ENCODE measurements at regions not wholly inside any gene's neighbourhood (a gene's known extent, or its start where the extent isn't known, plus 50 kb on each side); places are given as distances from the start of the nearest gene placed in this dataset.
A peak's percentile ranks its signal among the peaks of the same experiment; 100 is the strongest.

DNA sequence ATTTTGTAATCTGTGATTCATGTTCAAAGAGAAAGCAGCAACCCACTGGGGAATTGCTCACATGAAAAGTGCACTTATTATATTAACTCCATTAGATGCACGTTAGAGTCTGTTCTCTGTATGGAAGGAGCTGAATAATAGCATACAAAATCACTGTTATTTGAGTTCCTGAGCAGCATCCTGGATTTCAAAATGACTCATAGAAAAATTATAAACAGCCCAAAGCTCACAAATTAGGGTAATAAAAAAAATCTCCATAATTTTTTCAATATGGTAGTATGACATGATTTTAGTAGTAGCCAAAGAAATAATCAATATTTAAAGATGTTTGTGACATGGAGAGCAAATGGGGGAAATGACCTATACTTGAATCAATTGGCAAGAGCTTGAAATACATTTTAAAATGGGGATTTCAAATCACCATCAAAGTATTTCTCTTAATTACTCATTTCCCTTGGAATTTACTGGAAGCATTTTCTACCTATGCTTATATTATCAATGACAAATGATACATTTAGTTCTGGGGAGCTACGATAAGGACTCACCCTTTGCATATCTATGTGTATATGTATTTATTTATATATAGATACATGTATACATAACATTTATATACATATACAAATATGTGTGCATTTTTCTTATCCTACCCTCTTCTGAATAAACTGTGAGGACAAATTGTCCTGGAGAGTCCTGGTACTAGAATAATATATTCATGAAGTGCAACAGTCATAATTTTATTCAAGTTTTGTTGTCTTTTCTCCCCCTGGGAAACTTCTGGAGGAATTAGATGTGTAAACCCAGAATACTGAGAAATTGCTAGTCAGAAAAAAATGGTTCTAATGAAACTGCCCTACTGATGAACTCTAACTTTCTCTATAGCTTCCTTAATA, 116.3 kb downstream of the RPL22L1 start:
- TF ChIP-seq, protein P1, sequence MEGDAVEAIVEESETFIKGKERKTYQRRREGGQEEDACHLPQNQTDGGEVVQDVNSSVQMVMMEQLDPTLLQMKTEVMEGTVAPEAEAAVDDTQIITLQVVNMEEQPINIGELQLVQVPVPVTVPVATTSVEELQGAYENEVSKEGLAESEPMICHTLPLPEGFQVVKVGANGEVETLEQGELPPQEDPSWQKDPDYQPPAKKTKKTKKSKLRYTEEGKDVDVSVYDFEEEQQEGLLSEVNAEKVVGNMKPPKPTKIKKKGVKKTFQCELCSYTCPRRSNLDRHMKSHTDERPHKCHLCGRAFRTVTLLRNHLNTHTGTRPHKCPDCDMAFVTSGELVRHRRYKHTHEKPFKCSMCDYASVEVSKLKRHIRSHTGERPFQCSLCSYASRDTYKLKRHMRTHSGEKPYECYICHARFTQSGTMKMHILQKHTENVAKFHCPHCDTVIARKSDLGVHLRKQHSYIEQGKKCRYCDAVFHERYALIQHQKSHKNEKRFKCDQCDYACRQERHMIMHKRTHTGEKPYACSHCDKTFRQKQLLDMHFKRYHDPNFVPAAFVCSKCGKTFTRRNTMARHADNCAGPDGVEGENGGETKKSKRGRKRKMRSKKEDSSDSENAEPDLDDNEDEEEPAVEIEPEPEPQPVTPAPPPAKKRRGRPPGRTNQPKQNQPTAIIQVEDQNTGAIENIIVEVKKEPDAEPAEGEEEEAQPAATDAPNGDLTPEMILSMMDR (conservative IDR thresholded peaks at IDR 0.05; ENCODE audit: low read depth, low read length): no peak
- DNase-seq (ENCODE audit: low read depth): no peak

DNA sequence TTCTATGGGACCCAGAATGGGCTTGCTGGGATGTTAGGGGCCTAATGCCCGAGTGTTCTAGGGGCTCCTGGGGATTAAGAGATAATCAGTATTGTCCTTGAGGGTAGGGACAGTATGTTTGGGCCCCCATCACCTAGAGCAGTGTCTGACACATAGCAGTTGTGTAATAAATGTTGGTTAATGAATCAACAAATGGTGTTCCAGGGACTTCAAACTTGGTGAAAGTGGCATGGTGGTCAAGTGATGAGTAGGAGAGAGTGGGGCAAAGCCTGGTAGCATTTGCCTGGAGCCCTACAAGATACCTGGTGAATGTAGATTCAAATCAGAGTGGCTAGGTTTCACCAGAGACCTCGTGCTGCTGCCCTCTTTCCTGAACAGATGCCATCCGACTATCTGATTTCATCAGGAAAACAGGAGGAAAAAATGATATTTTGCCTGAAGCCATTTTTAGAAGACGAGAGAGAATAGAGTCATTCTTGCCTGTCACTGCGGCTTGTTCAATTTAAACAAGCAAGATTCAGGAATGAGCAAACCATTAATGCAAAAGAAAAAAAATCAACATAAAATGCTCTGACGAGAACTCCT, 117.3 kb downstream of the RPL22L1 start:
- TF ChIP-seq, protein P1 (conservative IDR thresholded peaks at IDR 0.05; ENCODE audit: low read depth, low read length): no peak
- H3K4me3 ChIP-seq (ENCODE audit: low read depth, low read length): no peak overlapping the region
- no peak for DNase-seq (ENCODE audit: low read depth)

More for the DNA sequence above, 116.3 kb downstream of the RPL22L1 start:
- no peak overlapping the region for H3K4me3 ChIP-seq (ENCODE audit: low read depth, low read length)

DNA sequence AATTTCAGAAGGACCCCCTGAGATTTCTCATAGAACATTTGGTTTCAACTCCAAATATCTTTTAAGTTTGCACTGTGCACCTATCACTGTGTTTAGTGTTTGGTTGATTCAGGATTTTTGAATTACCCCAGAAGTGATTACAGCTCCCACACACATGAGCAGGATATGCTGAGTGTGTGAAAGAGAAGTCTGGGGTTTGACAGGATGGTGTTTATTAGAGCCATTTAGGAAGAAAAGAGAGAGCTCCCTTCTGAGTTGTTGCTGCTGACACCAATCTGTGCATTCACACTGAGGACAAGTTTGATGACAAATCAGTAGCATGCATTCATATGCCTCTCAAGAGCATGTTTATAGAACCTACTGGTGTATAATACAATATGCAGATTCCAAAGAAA, 118.1 kb downstream of the RPL22L1 start:
- H3K4me3 ChIP-seq (ENCODE audit: low read depth, low read length): no peak overlapping the region
- TF ChIP-seq, protein P1 (conservative IDR thresholded peaks at IDR 0.05; ENCODE audit: low read depth, low read length): no peak
- no peak for DNase-seq (ENCODE audit: low read depth)

DNA sequence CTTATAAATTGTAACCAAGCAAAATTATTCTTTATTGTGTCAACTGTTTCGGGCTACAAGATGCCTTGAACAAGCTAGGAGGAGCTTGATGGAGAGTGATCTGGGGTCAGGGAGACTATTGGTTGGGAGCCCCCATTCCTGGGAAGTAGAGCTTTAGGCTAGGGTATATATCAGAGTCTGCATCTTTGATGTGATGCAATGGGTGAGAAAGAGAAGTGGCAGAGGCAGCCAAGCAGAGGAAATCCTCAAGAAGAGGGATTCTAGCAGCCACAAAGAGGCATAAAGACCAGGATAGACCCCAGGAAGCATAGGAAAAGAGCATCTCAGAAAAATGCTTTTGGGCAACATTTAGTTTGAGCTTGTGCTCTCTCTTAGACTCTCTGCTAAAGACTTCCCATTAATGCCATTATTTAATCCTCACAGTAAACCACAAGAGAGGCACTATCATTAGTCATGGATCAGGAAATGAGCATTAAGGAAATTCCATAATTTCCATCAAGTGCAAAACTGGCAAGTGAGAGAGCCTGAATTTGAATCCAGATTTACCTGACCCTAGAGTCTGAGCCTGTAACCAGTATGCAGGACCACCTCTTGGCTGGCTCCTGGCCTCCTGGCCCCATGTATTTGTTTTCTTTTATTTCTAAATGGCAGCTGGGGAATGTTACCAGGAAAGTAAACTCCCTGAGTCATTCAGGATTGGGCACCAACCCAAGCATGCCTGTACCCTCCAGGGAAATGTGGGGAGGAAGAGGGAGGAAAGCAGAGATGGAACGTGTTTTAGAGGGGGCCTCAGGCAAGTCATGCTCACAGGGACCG, 118.7 kb downstream of the RPL22L1 start:
- TF ChIP-seq, protein P1 (conservative IDR thresholded peaks at IDR 0.05; ENCODE audit: low read depth, low read length): no peak
- no peak overlapping the region for H3K4me3 ChIP-seq (ENCODE audit: low read depth, low read length)
- DNase-seq (ENCODE audit: low read depth): peak; percentile 53

DNA sequence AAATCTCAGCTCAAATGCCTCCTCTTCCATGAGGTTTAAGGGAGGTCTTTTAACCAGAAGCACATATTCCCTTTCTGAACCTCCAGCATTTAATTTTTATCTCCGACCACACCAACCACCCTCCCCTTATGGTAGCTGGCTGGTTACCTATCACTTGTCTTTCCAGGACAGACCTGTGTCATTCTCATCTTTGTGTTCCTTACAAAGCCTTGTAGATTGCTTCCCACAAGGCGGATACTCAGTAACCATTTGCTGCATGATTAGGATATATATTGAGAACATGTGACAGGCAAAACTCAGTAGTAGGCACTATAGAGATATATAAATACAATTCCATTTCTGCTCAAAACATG, 119.5 kb downstream of the RPL22L1 start:
- H3K4me3 ChIP-seq (ENCODE audit: low read depth, low read length): no peak overlapping the region
- no peak for DNase-seq (ENCODE audit: low read depth)
- TF ChIP-seq, protein P1 (conservative IDR thresholded peaks at IDR 0.05; ENCODE audit: low read depth, low read length): no peak

DNA sequence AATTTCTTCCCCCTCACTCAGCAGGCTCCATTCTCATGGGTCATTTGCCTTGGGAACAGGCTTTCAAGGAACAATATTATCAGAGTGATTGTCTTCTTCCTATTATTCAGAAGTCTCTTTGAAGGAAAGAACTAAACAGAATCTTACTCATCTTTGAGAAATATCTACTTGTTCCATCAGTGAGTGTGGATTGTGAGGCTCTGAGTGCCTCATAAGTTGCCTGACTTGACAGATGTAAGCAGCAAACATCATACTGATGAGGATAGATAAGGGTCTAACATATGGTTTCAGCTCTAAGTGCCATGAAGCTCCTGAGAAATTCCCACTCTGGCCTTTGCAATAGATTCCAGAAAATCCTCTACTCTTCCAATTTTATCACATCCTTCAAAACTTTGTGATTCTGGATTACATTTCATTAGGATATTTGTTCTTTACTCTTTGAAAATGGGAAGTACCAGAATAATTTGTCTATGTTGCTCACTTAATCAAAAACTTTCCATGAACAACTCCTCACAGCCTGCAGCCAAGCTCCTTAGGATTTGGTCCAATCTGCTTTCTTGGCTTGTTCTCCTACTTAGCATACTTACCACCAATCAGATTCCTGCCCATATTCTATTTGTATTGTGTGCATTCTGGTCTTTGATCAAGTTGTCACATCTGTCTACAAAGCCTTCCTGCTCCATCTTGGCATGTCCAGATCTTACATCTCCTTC, 120.1 kb downstream of the RPL22L1 start:
- no peak overlapping the region for H3K4me3 ChIP-seq (ENCODE audit: low read depth, low read length)
- no peak for DNase-seq (ENCODE audit: low read depth)
- TF ChIP-seq, protein P1 (conservative IDR thresholded peaks at IDR 0.05; ENCODE audit: low read depth, low read length): no peak
